K562 (cell line): ENCODE measurements at regions not wholly inside any gene's neighbourhood (a gene's known extent, or its start where the extent isn't known, plus 50 kb on each side); places are given as distances from the start of the nearest gene placed in this dataset.
"Not testable (repeated sequence)": the region's sequence is repeated elsewhere in the genome, so short reads cannot be mapped to it uniquely, and the experiment has no call there.

Source experiments
- ATAC-seq: fragments of 200-7000 bp; cut with Tn5 transposase; 3 replicates; pipeline ENCODE4 v1.9.1; 2020; ENCODE audit warnings: moderate library complexity
- BruUV-seq: library from RNA; stranded (reverse); fragments of 400-500 nt; replicated peaks from 2 replicates; lab custom pipeline; 2021; lab: Mats Ljungman, UMichigan
- CTCF ChIA-PET: fragments of 300-600 bp; formaldehyde crosslinking; extraction: SDS; loops from one replicate; lab custom pipeline; 2021; ENCODE audit warnings: low intra/inter-chr PET ratio; lab: Yijun Ruan, JAX
- POLR2A ChIA-PET: fragments of 300-600, 350-650 bp; sonication (Branson Sonifier 250); formaldehyde crosslinking; extraction: SDS; loops from one replicate; lab custom pipeline; 2021; ENCODE audit warnings: antibody characterized with exemption, inconsistent platforms; lab: Yijun Ruan, JAX
- DNase-seq, 4 experiments: peaks; one replicate each; pipeline versions ENCODE4 v3.0.0 to v3.0.0-alpha.2; 2011 to 2018; ENCODE audit warnings: low spot score in 3 of 4, mixed read lengths in 3 of 4; ENCODE audit errors: extremely low read depth in 1 of 4
- FAIRE-seq: peaks from 2 replicates; lab custom pipeline; 2011; peaks lifted over from hg19 to GRCh38; lab: Jason Lieb, UNC
- H2AFZ ChIP-seq: 2 replicates; pipeline ENCODE4 v1.6.0; 2011; ENCODE audit warnings: low read depth, low read length, control low read depth, inconsistent platforms
- H3K27ac ChIP-seq: fragments of 200-600 bp; 3 replicates; pipeline ENCODE4 v1.8.0; 2011; ENCODE audit warnings: low read depth, mild to moderate bottlenecking, control low read depth, inconsistent platforms, low read length, moderate library complexity, mixed read lengths; ENCODE audit errors: extremely low read depth
- H3K27me3 ChIP-seq, 2 experiments: fragments of 300-600 bp in 1 of 2; 2 replicates in 1 of 2; 3 replicates in 1 of 2; pipeline versions ENCODE4 v1.6.0 to v1.8.0; 2011; ENCODE audit warnings: inconsistent platforms in 2 of 2, low read length in 2 of 2, mild to moderate bottlenecking in 1 of 2, mixed read lengths in 1 of 2, moderate library complexity in 1 of 2; ENCODE audit not compliant: control insufficient read depth in 2 of 2, insufficient read depth in 2 of 2
- H3K36me3 ChIP-seq: fragments of 300-600 bp; 3 replicates; pipeline ENCODE4 v1.8.0; 2011; ENCODE audit warnings: mild to moderate bottlenecking, low read length, inconsistent platforms; ENCODE audit not compliant: control insufficient read depth, insufficient read depth
- H3K4me1 ChIP-seq, 2 experiments: fragments of 200-600 bp in 1 of 2; replicated peaks in 1 of 2; 2 replicates in 1 of 2; 3 replicates in 1 of 2; pipeline versions ENCODE4 v1.5.1 to v1.8.0; 2011; ENCODE audit warnings: inconsistent platforms in 2 of 2, low read length in 2 of 2, mild to moderate bottlenecking in 1 of 2, mixed read lengths in 1 of 2, moderate library complexity in 1 of 2; ENCODE audit not compliant: control insufficient read depth in 2 of 2, insufficient read depth in 2 of 2
- H3K4me2 ChIP-seq: 2 replicates; pipeline ENCODE4 v1.6.1; 2011; ENCODE audit warnings: low read length, control low read depth, inconsistent platforms, mixed read lengths; ENCODE audit not compliant: insufficient read depth
- H3K4me3 ChIP-seq: fragments of 200-600 bp; sonication (generic), shearing (Covaris generic); 2 replicates; pipeline ENCODE4 v1.5.1; 2016; ENCODE audit warnings: control low read depth, inconsistent platforms
- H3K79me2 ChIP-seq: fragments of 200-600 bp; 3 replicates; pipeline ENCODE4 v1.8.0; 2011; ENCODE audit warnings: low read length, inconsistent platforms; ENCODE audit not compliant: control insufficient read depth, insufficient read depth
- H3K9ac ChIP-seq, 2 experiments: 2 replicates each; pipeline versions ENCODE4 v1.6.0 to v1.6.1; 2011; ENCODE audit warnings: low read depth in 2 of 2, low read length in 2 of 2, control low read depth in 1 of 2, inconsistent platforms in 1 of 2, mild to moderate bottlenecking in 1 of 2, mixed read lengths in 1 of 2; ENCODE audit not compliant: insufficient read depth in 1 of 2
- H3K9me1 ChIP-seq: one replicate; pipeline ENCODE4 v1.6.0; 2011; ENCODE audit warnings: inconsistent platforms, mild to moderate bottlenecking, low read length, moderate library complexity; ENCODE audit not compliant: control insufficient read depth, insufficient read depth
- H3K9me3 ChIP-seq: replicated peaks from 2 replicates; pipeline ENCODE4 v1.5.1; 2011; ENCODE audit warnings: low read depth, low read length, inconsistent platforms; ENCODE audit not compliant: control insufficient read depth, insufficient read depth
- H4K20me1 ChIP-seq: replicated peaks from 2 replicates; pipeline ENCODE4 v1.6.1; 2011; ENCODE audit warnings: low read length, inconsistent platforms, mixed read lengths; ENCODE audit not compliant: control insufficient read depth, insufficient read depth
- HNRNPH1 ChIP-seq: fragments of 200-400 bp; formaldehyde crosslinking; optimal IDR thresholded peaks from 2 replicates; pipeline ENCODE3; 2017; ENCODE audit warnings: low read depth, mild to moderate bottlenecking, low read length, moderate library complexity
- ZNF212 ChIP-seq: fragments of 450-650 bp; formaldehyde crosslinking; IDR thresholded peaks from 2 replicates; pipeline ENCODE4 v1.4.0; 2020; ENCODE audit warnings: mild to moderate bottlenecking
- WGBS: fragments of 100-300 bp; shearing (Covaris generic); methylation state at CpG from one replicate; pipeline ENCODE4 v1.1.6; 2016; ENCODE audit warnings: low coverage, mixed read lengths; ENCODE audit not compliant: insufficient coverage; ENCODE audit errors: missing lambda C conversion rate; 5-methylcytosine and 5-hydroxymethylcytosine counted together
- in situ Hi-C: fragments of 300-500 bp; cut with MboI; formaldehyde crosslinking; loops from 4 replicates; pipeline ENCODE4 v1.15.0; 2018; ENCODE audit warnings: inconsistent platforms, mixed read lengths
- intact Hi-C: fragments of 100-400 bp; cut with micrococcal nuclease; formaldehyde crosslinking; loops from 2 replicates; pipeline ENCODE4 v1.14.2; 2022

GRCh38 chr5:125914471-125914870 lies 508.7 kb upstream of the GRAMD2B start:
- H3K9me3 ChIP-seq = no peaks in the 10 kb centered on the region

GRCh38 chr5:125923958-125924357 lies 499.3 kb upstream of the GRAMD2B start:
- H2AFZ ChIP-seq, H3K36me3 ChIP-seq, H3K27ac ChIP-seq, H3K9ac ChIP-seq, H3K4me1 ChIP-seq, intact Hi-C loops, H3K4me2 ChIP-seq, H3K4me3 ChIP-seq, BruUV-seq, ATAC-seq, H3K79me2 ChIP-seq, FAIRE-seq, H3K27me3 ChIP-seq, DNase-seq, in situ Hi-C loops, H4K20me1 ChIP-seq, POLR2A ChIA-PET, H3K9me3 ChIP-seq, H3K9me1 ChIP-seq, CTCF ChIA-PET: not testable (repeated sequence)
- 0% methylated on average over 6 of the region's 11 CpGs for WGBS

More at GRCh38 chr5:125914471-125914870, 508.7 kb upstream of the GRAMD2B start:
- Histone ChIP-seq H3K27ac (no peak overlapping the region), H4K20me1 (no peaks in the 10 kb centered on the region), H3K9me1 (no peaks in the 10 kb centered on the region), H3K4me3 (no peak overlapping the region), H3K9ac (no peak overlapping the region), H3K79me2 (no peaks in the 10 kb centered on the region), H3K36me3 (no peaks in the 10 kb centered on the region), H3K27me3 (no peaks in the 10 kb centered on the region), H3K4me2 (no peak overlapping the region), H3K4me1 (no peaks in the 10 kb centered on the region), H2AFZ (no peak overlapping the region)
- POLR2A ChIA-PET = no interaction called here
- CTCF ChIA-PET = no interaction called here
- no TSS peak for BruUV-seq
- DNase-seq (no peak), ATAC-seq (no peak), FAIRE-seq (no peak)
- intact Hi-C loops = no loop called here
- TF ChIP-seq ZNF212 = no peak
- no peak for TF ChIP-seq HNRNPH1
- WGBS = 0% methylated on average over 3 of the region's 3 CpGs
- in situ Hi-C loops = no loop called here
